ENCODE measurements at regions not wholly inside any gene's neighbourhood (a gene's known extent, or its start where the extent isn't known, plus 50 kb on each side); places are given as distances from the start of the nearest gene placed in this dataset.

- no peak for TF ChIP-seq EZH2 (IDR thresholded peaks at IDR 0.05; ENCODE audit: insufficient read depth, low read length)
- no peak for TF ChIP-seq CTCF (IDR thresholded peaks at IDR 0.05; ENCODE audit: insufficient read depth, low read depth, low read length)
These were observed 121.3 kb upstream of the WNT7A start for GRCh38 chr3:14001136-14001535.

All from astrocyte (in vitro differentiated cells and primary cell).